Esophagus (tissue), 2 donors: ENCODE measurements at regions not wholly inside any gene's neighbourhood (a gene's known extent, or its start where the extent isn't known, plus 50 kb on each side); places are given as distances from the start of the nearest gene placed in this dataset.

Experiments used
- H3K27ac ChIP-seq, 2 donors: one replicate each; pipeline ENCODE4 v1.5.1; 2013; ENCODE audit warnings: low read depth in 2 of 2, mild to moderate bottlenecking in 2 of 2, inconsistent platforms in 1 of 2, low read length in 1 of 2, moderate library complexity in 1 of 2
- H3K27me3 ChIP-seq, 2 donors: one replicate each; pipeline ENCODE4 v1.6.1; 2013; ENCODE audit warnings: low read length in 2 of 2, control low read depth in 1 of 2, mild to moderate bottlenecking in 1 of 2; ENCODE audit not compliant: insufficient read depth in 2 of 2, control insufficient read depth in 1 of 2
- H3K36me3 ChIP-seq, 2 donors: one replicate each; pipeline ENCODE4 v1.6.1; 2013; ENCODE audit warnings: low read length in 1 of 2; ENCODE audit not compliant: control insufficient read depth in 2 of 2, insufficient read depth in 2 of 2
- H3K4me1 ChIP-seq, 2 donors: one replicate each; pipeline ENCODE4 v1.6.1; 2013; ENCODE audit warnings: low read length in 1 of 2; ENCODE audit not compliant: control insufficient read depth in 2 of 2, insufficient read depth in 2 of 2
- H3K4me3 ChIP-seq, 2 donors: one replicate each; pipeline ENCODE4 v1.5.1; 2013; ENCODE audit warnings: low read length in 2 of 2, mild to moderate bottlenecking in 2 of 2, low read depth in 1 of 2, moderate library complexity in 1 of 2
- H3K9me3 ChIP-seq, 2 donors: one replicate each; pipeline ENCODE4 v1.6.1; 2013; ENCODE audit warnings: mild to moderate bottlenecking in 2 of 2, low read depth in 1 of 2, low read length in 1 of 2, moderate library complexity in 1 of 2; ENCODE audit not compliant: control insufficient read depth in 2 of 2, insufficient read depth in 1 of 2
- WGBS, 2 donors: extraction: QIAGEN DNeasy Blood & Tissue Kit; methylation state at CpG; one replicate each; pipeline ENCODE4 v1.1.7; 2013; 5-methylcytosine and 5-hydroxymethylcytosine counted together
- donor health status: healthy with polysubstance abuse.
- donor health status: Bipolar disorder and iron deficiency.

- WGBS, 2 donors = 96 to 97% methylated on average over 9 of the region's 9 CpGs
Measured at GRCh38 chr6:14900919-14901318, 344.9 kb upstream of the JARID2 start.

GRCh38 chr6:14903176-14904038 lies 342.5 kb upstream of the JARID2 start:
- Histone ChIP-seq H3K4me3 (no peak overlapping the region), H3K27ac (peak overlapping the region; percentile 26 to 47), H3K27me3 (no peaks in the 10 kb centered on the region), H3K9me3 (no peaks in the 10 kb centered on the region), H3K36me3 (no peaks in the 10 kb centered on the region), H3K4me1 (peaks cover 0 to 3% of the 10 kb centered on the region in 2 donors)
- WGBS, 2 donors = 50 to 53% methylated on average over 8 of the region's 8 CpGs

More at GRCh38 chr6:14900919-14901318, 344.9 kb upstream of the JARID2 start:
- H3K27ac ChIP-seq = no peak overlapping the region
- no peaks in the 10 kb centered on the region for H3K27me3 ChIP-seq
- no peaks in the 10 kb centered on the region for H3K9me3 ChIP-seq
- no peaks in the 10 kb centered on the region for H3K36me3 ChIP-seq
- no peak overlapping the region for H3K4me3 ChIP-seq
- peaks cover 0 to 3% of the 10 kb centered on the region in 2 donors for H3K4me1 ChIP-seq

- Histone ChIP-seq H3K4me1 (peaks cover 0 to 3% of the 10 kb centered on the region in 2 donors), H3K27ac (no peak overlapping the region), H3K27me3 (no peaks in the 10 kb centered on the region), H3K4me3 (no peak overlapping the region), H3K9me3 (no peaks in the 10 kb centered on the region), H3K36me3 (no peaks in the 10 kb centered on the region)
- 61% methylated on average over 3 of the region's 3 CpGs for WGBS, 2 donors
Measured at GRCh38 chr6:14905201-14905600, 340.7 kb upstream of the JARID2 start.

GRCh38 chr6:14906621-14907020 lies 339.2 kb upstream of the JARID2 start:
- 83 to 97% methylated on average over 2 of the region's 2 CpGs for WGBS, 2 donors
- Histone ChIP-seq H3K36me3 (no peaks in the 10 kb centered on the region), H3K4me3 (no peak overlapping the region), H3K4me1 (peaks cover 0 to 3% of the 10 kb centered on the region in 2 donors), H3K9me3 (no peaks in the 10 kb centered on the region), H3K27ac (no peak overlapping the region), H3K27me3 (no peaks in the 10 kb centered on the region)

- no peaks in the 10 kb centered on the region for H3K27me3 ChIP-seq
- H3K9me3 ChIP-seq = no peaks in the 10 kb centered on the region
- no peaks in the 10 kb centered on the region for H3K4me1 ChIP-seq
- no peak overlapping the region for H3K27ac ChIP-seq
- H3K36me3 ChIP-seq = no peaks in the 10 kb centered on the region
- no peak overlapping the region for H3K4me3 ChIP-seq
- 75 to 83% methylated on average over 13 of the region's 13 CpGs for WGBS, 2 donors
Measured at GRCh38 chr6:14910692-14911547, 334.9 kb upstream of the JARID2 start.

GRCh38 chr6:14912226-14912625 lies 333.6 kb upstream of the JARID2 start:
- Histone ChIP-seq H3K36me3 (no peaks in the 10 kb centered on the region), H3K4me3 (no peak overlapping the region), H3K4me1 (no peaks in the 10 kb centered on the region), H3K27ac (no peak overlapping the region), H3K9me3 (no peaks in the 10 kb centered on the region), H3K27me3 (no peaks in the 10 kb centered on the region)
- WGBS, 2 donors = 83% methylated on average over 10 of the region's 10 CpGs

GRCh38 chr6:14912706-14913105 lies 333.2 kb upstream of the JARID2 start:
- 88 to 92% methylated on average over 2 of the region's 2 CpGs for WGBS, 2 donors
- H3K4me1 ChIP-seq = no peaks in the 10 kb centered on the region
- H3K27ac ChIP-seq = no peak overlapping the region
- H3K9me3 ChIP-seq = no peaks in the 10 kb centered on the region
- no peaks in the 10 kb centered on the region for H3K36me3 ChIP-seq
- H3K27me3 ChIP-seq = no peaks in the 10 kb centered on the region
- no peak overlapping the region for H3K4me3 ChIP-seq

GRCh38 chr6:14913931-14914330 lies 331.9 kb upstream of the JARID2 start:
- 77 to 82% methylated on average over 2 of the region's 2 CpGs for WGBS, 2 donors
- H3K9me3 ChIP-seq = no peaks in the 10 kb centered on the region

GRCh38 chr6:14915888-14916832 lies 329.7 kb upstream of the JARID2 start:
- Histone ChIP-seq H3K4me3 (no peak overlapping the region), H3K27ac (no peak overlapping the region), H3K9me3 (no peaks in the 10 kb centered on the region), H3K4me1 (peaks cover 0 to 2% of the 10 kb centered on the region in 2 donors), H3K36me3 (no peaks in the 10 kb centered on the region), H3K27me3 (no peaks in the 10 kb centered on the region)
- 97% methylated on average over 32 to 36 of the region's 36 CpGs for WGBS, 2 donors

More at GRCh38 chr6:14913931-14914330, 331.9 kb upstream of the JARID2 start:
- H3K36me3 ChIP-seq = no peaks in the 10 kb centered on the region
- no peaks in the 10 kb centered on the region for H3K27me3 ChIP-seq
- no peaks in the 10 kb centered on the region for H3K4me1 ChIP-seq
- no peak overlapping the region for H3K4me3 ChIP-seq
- H3K27ac ChIP-seq = no peak overlapping the region
